Activated CD4-positive, alpha-beta T cell treated with anti-CD3 and anti-CD28 coated beads, Interleukin-2, amount 10 ng/mL, durations not matched to agents 24 days and 14 days (primary cell): ENCODE measurements at regions not wholly inside any gene's neighbourhood (a gene's known extent, or its start where the extent isn't known, plus 50 kb on each side); places are given as distances from the start of the nearest gene placed in this dataset.

Source experiments
- DNase-seq: peaks from one replicate; pipeline ENCODE4 v3.0.0; 2022
- H3K27ac Mint-ChIP-seq: one replicate; pipeline ENCODE4 v1.8.0; 2022; ENCODE audit warnings: mild to moderate bottlenecking, mixed read lengths
- H3K27me3 Mint-ChIP-seq: one replicate; pipeline ENCODE4 v1.8.0; 2022; ENCODE audit warnings: mixed read lengths
- H3K36me3 Mint-ChIP-seq: one replicate; pipeline ENCODE4 v1.8.0; 2022; ENCODE audit warnings: low read depth, mild to moderate bottlenecking, mixed read lengths
- H3K4me1 Mint-ChIP-seq: one replicate; pipeline ENCODE4 v1.8.0; 2021; ENCODE audit warnings: mixed read lengths
- H3K4me3 Mint-ChIP-seq: one replicate; pipeline ENCODE4 v1.8.0; 2022; ENCODE audit warnings: mild to moderate bottlenecking, moderate library complexity, mixed read lengths
- H3K9me3 Mint-ChIP-seq: one replicate; pipeline ENCODE4 v1.8.0; 2021; ENCODE audit warnings: mixed read lengths
- intact Hi-C: fragments of 100-400 bp; cut with micrococcal nuclease; formaldehyde crosslinking; loops from one replicate; pipeline ENCODE4 v1.15.1; 2023

GRCh38 chr7:46145412-46145811, 224.3 kb upstream of the IGFBP3 start:
- Mint-ChIP-seq H3K4me1 (no peaks in the 10 kb centered on the region), H3K36me3 (no peaks in the 10 kb centered on the region), H3K27me3 (no peaks in the 10 kb centered on the region), H3K27ac (no peak overlapping the region), H3K9me3 (no peaks in the 10 kb centered on the region), H3K4me3 (no peak overlapping the region)
- intact Hi-C loops = no loop called here
- no peak for DNase-seq

- H3K4me3 Mint-ChIP-seq = no peak overlapping the region
These were observed 223.2 kb upstream of the IGFBP3 start for GRCh38 chr7:46143949-46144917.

GRCh38 chr7:46143421-46143820, 222.3 kb upstream of the IGFBP3 start:
- H3K27ac Mint-ChIP-seq = no peak overlapping the region
- intact Hi-C loops = no loop called here
- H3K9me3 Mint-ChIP-seq = no peaks in the 10 kb centered on the region

More at GRCh38 chr7:46143949-46144917, 223.2 kb upstream of the IGFBP3 start:
- no peak for DNase-seq
- H3K4me1 Mint-ChIP-seq = no peaks in the 10 kb centered on the region
- intact Hi-C loops = no loop called here
- H3K9me3 Mint-ChIP-seq = no peaks in the 10 kb centered on the region
- H3K27ac Mint-ChIP-seq = no peak overlapping the region
- H3K27me3 Mint-ChIP-seq = no peaks in the 10 kb centered on the region
- no peaks in the 10 kb centered on the region for H3K36me3 Mint-ChIP-seq

GRCh38 chr7:46139079-46139478, 218.0 kb upstream of the IGFBP3 start:
- no peak for DNase-seq
- H3K4me1 Mint-ChIP-seq = no peaks in the 10 kb centered on the region
- no peaks in the 10 kb centered on the region for H3K36me3 Mint-ChIP-seq
- intact Hi-C loops = no loop called here
- H3K27ac Mint-ChIP-seq = no peak overlapping the region
- H3K4me3 Mint-ChIP-seq = no peak overlapping the region
- H3K27me3 Mint-ChIP-seq = no peaks in the 10 kb centered on the region
- H3K9me3 Mint-ChIP-seq = no peaks in the 10 kb centered on the region

More at GRCh38 chr7:46143421-46143820, 222.3 kb upstream of the IGFBP3 start:
- H3K4me3 Mint-ChIP-seq = no peak overlapping the region
- no peak for DNase-seq
- H3K4me1 Mint-ChIP-seq = no peaks in the 10 kb centered on the region
- no peaks in the 10 kb centered on the region for H3K36me3 Mint-ChIP-seq
- no peaks in the 10 kb centered on the region for H3K27me3 Mint-ChIP-seq

GRCh38 chr7:46137725-46138124, 216.7 kb upstream of the IGFBP3 start:
- intact Hi-C loops = no loop called here
- no peak for DNase-seq
- no peaks in the 10 kb centered on the region for H3K4me1 Mint-ChIP-seq
- no peak overlapping the region for H3K4me3 Mint-ChIP-seq
- H3K27me3 Mint-ChIP-seq = no peaks in the 10 kb centered on the region
- no peak overlapping the region for H3K27ac Mint-ChIP-seq
- no peaks in the 10 kb centered on the region for H3K9me3 Mint-ChIP-seq
- no peaks in the 10 kb centered on the region for H3K36me3 Mint-ChIP-seq

- no peaks in the 10 kb centered on the region for H3K4me1 Mint-ChIP-seq
- no peak overlapping the region for H3K4me3 Mint-ChIP-seq
- intact Hi-C loops = no loop called here
- DNase-seq = no peak
- no peaks in the 10 kb centered on the region for H3K9me3 Mint-ChIP-seq
- no peaks in the 10 kb centered on the region for H3K27me3 Mint-ChIP-seq
- H3K27ac Mint-ChIP-seq = no peak overlapping the region
- no peaks in the 10 kb centered on the region for H3K36me3 Mint-ChIP-seq
These were observed 214.5 kb upstream of the IGFBP3 start for GRCh38 chr7:46135557-46135956.

GRCh38 chr7:46134795-46135194, 213.7 kb upstream of the IGFBP3 start:
- Mint-ChIP-seq H3K9me3 (no peaks in the 10 kb centered on the region), H3K36me3 (no peaks in the 10 kb centered on the region), H3K27me3 (no peaks in the 10 kb centered on the region), H3K27ac (no peak overlapping the region), H3K4me3 (no peak overlapping the region), H3K4me1 (no peaks in the 10 kb centered on the region)
- DNase-seq = no peak
- intact Hi-C loops = no loop called here

- intact Hi-C loops = no loop called here
These were observed 213.3 kb upstream of the IGFBP3 start for GRCh38 chr7:46134385-46134784.

GRCh38 chr7:46133751-46134150, 212.7 kb upstream of the IGFBP3 start:
- intact Hi-C loops = no loop called here
- Mint-ChIP-seq H3K27me3 (no peaks in the 10 kb centered on the region), H3K4me3 (no peak overlapping the region), H3K36me3 (no peaks in the 10 kb centered on the region), H3K9me3 (no peaks in the 10 kb centered on the region), H3K4me1 (no peaks in the 10 kb centered on the region), H3K27ac (no peak overlapping the region)
- no peak for DNase-seq

More at GRCh38 chr7:46134385-46134784, 213.3 kb upstream of the IGFBP3 start:
- no peak overlapping the region for H3K4me3 Mint-ChIP-seq
- no peaks in the 10 kb centered on the region for H3K36me3 Mint-ChIP-seq
- no peaks in the 10 kb centered on the region for H3K9me3 Mint-ChIP-seq
- DNase-seq = no peak
- no peaks in the 10 kb centered on the region for H3K27me3 Mint-ChIP-seq
- H3K27ac Mint-ChIP-seq = no peak overlapping the region
- no peaks in the 10 kb centered on the region for H3K4me1 Mint-ChIP-seq

GRCh38 chr7:46133072-46133471, 212.0 kb upstream of the IGFBP3 start:
- Mint-ChIP-seq H3K36me3 (no peaks in the 10 kb centered on the region), H3K4me3 (no peak overlapping the region), H3K27ac (no peak overlapping the region), H3K9me3 (no peaks in the 10 kb centered on the region), H3K27me3 (no peaks in the 10 kb centered on the region), H3K4me1 (no peaks in the 10 kb centered on the region)
- intact Hi-C loops = no loop called here
- no peak for DNase-seq

- Mint-ChIP-seq H3K27me3 (no peaks in the 10 kb centered on the region), H3K4me3 (no peak overlapping the region), H3K9me3 (no peaks in the 10 kb centered on the region), H3K27ac (no peak overlapping the region), H3K4me1 (no peaks in the 10 kb centered on the region), H3K36me3 (no peaks in the 10 kb centered on the region)
- intact Hi-C loops = no loop called here
- DNase-seq = no peak
These were observed 211.1 kb upstream of the IGFBP3 start for GRCh38 chr7:46131916-46132795.

- Mint-ChIP-seq H3K9me3 (no peaks in the 10 kb centered on the region), H3K27me3 (no peaks in the 10 kb centered on the region), H3K36me3 (no peaks in the 10 kb centered on the region), H3K27ac (no peak overlapping the region), H3K4me1 (no peaks in the 10 kb centered on the region), H3K4me3 (no peak overlapping the region)
- DNase-seq = no peak
- intact Hi-C loops = no loop called here
These were observed 208.8 kb upstream of the IGFBP3 start for GRCh38 chr7:46129831-46130230.

- Mint-ChIP-seq H3K9me3 (no peaks in the 10 kb centered on the region), H3K4me1 (no peaks in the 10 kb centered on the region), H3K4me3 (no peak overlapping the region), H3K27ac (no peak overlapping the region), H3K36me3 (no peaks in the 10 kb centered on the region), H3K27me3 (no peaks in the 10 kb centered on the region)
- no peak for DNase-seq
- intact Hi-C loops = no loop called here
These were observed 206.7 kb upstream of the IGFBP3 start for GRCh38 chr7:46127814-46128213.

GRCh38 chr7:46126675-46127300, 205.7 kb upstream of the IGFBP3 start:
- Mint-ChIP-seq H3K9me3 (no peaks in the 10 kb centered on the region), H3K4me1 (no peaks in the 10 kb centered on the region), H3K36me3 (no peaks in the 10 kb centered on the region), H3K4me3 (no peak overlapping the region), H3K27me3 (no peaks in the 10 kb centered on the region), H3K27ac (no peak overlapping the region)
- no peak for DNase-seq
- intact Hi-C loops = no loop called here
